K562 (cell line): ENCODE measurements at regions not wholly inside any gene's neighbourhood (a gene's known extent, or its start where the extent isn't known, plus 50 kb on each side); places are given as distances from the start of the nearest gene placed in this dataset.

Source experiments
- PCBP2 ChIP-seq: fragments of 200-400 bp; formaldehyde crosslinking; IDR thresholded peaks from 2 replicates; pipeline ENCODE4 v1.6.1; 2018; ENCODE audit warnings: low read length, low read depth, mild to moderate bottlenecking, moderate library complexity; ENCODE audit not compliant: poor library complexity, severe bottlenecking
- SMAD1 ChIP-seq: fragments of 150-350 bp; IDR thresholded peaks from 2 replicates; pipeline ENCODE4 v1.6.1; 2014; ENCODE audit warnings: low read length, low read depth; ENCODE audit not compliant: partially characterized antibody
- ZNF311 ChIP-seq: fragments of 250-450 bp; sonication (Bioruptor Pico); IDR thresholded peaks from 2 replicates; pipeline ENCODE4 v1.4.0; 2020; ENCODE audit warnings: mild to moderate bottlenecking, moderate library complexity
- TF ChIP-seq, protein P1 (sequence below), 2 experiments: fragments of 450-650 bp in 1 of 2; sonication (generic) in 1 of 2; formaldehyde crosslinking in 1 of 2; IDR thresholded peaks; 2 replicates each; pipeline versions ENCODE4 v1.7.1 to v1.9.0; 2016 to 2022; ENCODE audit warnings: inconsistent platforms in 1 of 2, mild to moderate bottlenecking in 1 of 2, missing genetic modification reagents in 1 of 2

DNA sequence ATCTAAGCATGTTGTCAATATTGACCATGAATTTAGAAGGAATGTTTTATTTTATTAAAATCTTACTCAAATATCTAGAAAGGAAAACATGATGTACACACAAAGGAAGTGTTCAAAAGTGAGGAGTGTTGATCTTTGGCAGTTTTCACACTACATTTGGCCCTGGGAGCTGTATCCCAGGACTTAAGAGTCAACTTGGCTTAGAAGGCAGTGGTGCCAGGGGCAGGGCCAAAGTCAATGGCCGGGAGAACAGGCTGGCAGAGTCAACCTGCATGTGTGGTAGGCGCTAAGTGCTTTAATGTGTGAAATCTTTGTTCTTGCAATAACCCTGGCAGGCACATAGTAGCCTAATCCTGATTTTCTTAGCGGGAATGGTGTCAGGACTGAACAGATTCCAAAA lies 228.4 kb downstream of the TENT4A start (continued):
- TF ChIP-seq, protein P1, sequence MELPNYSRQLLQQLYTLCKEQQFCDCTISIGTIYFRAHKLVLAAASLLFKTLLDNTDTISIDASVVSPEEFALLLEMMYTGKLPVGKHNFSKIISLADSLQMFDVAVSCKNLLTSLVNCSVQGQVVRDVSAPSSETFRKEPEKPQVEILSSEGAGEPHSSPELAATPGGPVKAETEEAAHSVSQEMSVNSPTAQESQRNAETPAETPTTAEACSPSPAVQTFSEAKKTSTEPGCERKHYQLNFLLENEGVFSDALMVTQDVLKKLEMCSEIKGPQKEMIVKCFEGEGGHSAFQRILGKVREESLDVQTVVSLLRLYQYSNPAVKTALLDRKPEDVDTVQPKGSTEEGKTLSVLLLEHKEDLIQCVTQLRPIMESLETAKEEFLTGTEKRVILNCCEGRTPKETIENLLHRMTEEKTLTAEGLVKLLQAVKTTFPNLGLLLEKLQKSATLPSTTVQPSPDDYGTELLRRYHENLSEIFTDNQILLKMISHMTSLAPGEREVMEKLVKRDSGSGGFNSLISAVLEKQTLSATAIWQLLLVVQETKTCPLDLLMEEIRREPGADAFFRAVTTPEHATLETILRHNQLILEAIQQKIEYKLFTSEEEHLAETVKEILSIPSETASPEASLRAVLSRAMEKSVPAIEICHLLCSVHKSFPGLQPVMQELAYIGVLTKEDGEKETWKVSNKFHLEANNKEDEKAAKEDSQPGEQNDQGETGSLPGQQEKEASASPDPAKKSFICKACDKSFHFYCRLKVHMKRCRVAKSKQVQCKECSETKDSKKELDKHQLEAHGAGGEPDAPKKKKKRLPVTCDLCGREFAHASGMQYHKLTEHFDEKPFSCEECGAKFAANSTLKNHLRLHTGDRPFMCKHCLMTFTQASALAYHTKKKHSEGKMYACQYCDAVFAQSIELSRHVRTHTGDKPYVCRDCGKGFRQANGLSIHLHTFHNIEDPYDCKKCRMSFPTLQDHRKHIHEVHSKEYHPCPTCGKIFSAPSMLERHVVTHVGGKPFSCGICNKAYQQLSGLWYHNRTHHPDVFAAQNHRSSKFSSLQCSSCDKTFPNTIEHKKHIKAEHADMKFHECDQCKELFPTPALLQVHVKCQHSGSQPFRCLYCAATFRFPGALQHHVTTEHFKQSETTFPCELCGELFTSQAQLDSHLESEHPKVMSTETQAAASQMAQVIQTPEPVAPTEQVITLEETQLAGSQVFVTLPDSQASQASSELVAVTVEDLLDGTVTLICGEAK (IDR thresholded peaks at IDR 0.05) = no peak
- TF ChIP-seq, protein P1 (CRISPR knock-in tag; IDR thresholded peaks at IDR 0.05) = no peak
- TF ChIP-seq PCBP2 (no peak), ZNF311 (CRISPR knock-in tag) (no peak), SMAD1 (no peak)
- TF ChIP-seq, all 486 proteins: peak for 0
